ENCODE measurements at regions not wholly inside any gene's neighbourhood (a gene's known extent, or its start where the extent isn't known, plus 50 kb on each side); places are given as distances from the start of the nearest gene placed in this dataset.

DNA sequence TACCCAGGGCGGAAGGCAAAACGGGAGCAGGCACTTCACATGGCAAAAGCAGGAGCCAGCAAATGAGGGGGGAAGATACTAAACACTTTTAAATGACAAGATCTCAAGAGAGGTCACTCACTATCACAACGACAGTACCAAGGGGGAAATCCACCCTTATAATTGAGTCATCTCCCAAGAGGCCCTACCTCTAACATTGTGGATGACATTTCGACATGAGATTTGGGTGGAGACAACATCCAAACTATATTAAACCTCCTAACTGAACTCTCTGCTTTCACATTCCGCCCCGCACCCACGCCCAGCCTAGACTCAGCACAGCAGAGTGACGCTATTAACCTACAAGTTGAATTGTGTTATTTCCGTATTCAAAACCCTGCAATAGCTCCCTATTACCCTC, 76.7 kb upstream of the SCAF11 start:
- no TSS peak for BruUV-seq (replicated peaks)
- Histone ChIP-seq H2AFZ (replicated peaks; ENCODE audit: low read length, poor library complexity) (no peak overlapping the region), H2BK5ac (ENCODE audit: low read depth, low read length, poor library complexity, severe bottlenecking) (no peak overlapping the region)

More for the DNA sequence above, 76.7 kb upstream of the SCAF11 start:
- H3K27ac ChIP-seq (ENCODE audit: insufficient read depth, low read length) = no peak overlapping the region
- no peak overlapping the region for H3K56ac ChIP-seq (ENCODE audit: extremely low read depth, insufficient read depth, low read length)
- H2BK20ac ChIP-seq (ENCODE audit: low read depth, low read length) = no peak overlapping the region
- H3K4me1 ChIP-seq (ENCODE audit: control insufficient read depth, insufficient read depth, low read length) = peaks cover 2% of the 10 kb centered on the region; the same call in 1 of the 2 replicates
- no peaks in the 10 kb centered on the region for H3K79me1 ChIP-seq (ENCODE audit: low read depth in 1 of 2, low read length in 2 of 2)
- no peak overlapping the region for H3K14ac ChIP-seq (replicated peaks; ENCODE audit: low read depth, low read length)
- H3K9ac ChIP-seq (ENCODE audit: low read depth, low read length) = no peak overlapping the region
- H3K18ac ChIP-seq (ENCODE audit: low read depth, low read length) = no peak overlapping the region
- H3K9me1 ChIP-seq (ENCODE audit: insufficient read depth, low read length) = no peaks in the 10 kb centered on the region
- ATAC-seq (ENCODE audit: low read depth) (no peak), DNase-seq (no peak)
- H3K4me2 ChIP-seq (ENCODE audit: low read depth, low read length) = no peak overlapping the region
- H4K20me1 ChIP-seq (ENCODE audit: insufficient read depth, low read length) = no peaks in the 10 kb centered on the region
- no peak overlapping the region for H3K4ac ChIP-seq (ENCODE audit: low read depth, low read length)
- no peak overlapping the region for H4K8ac ChIP-seq (ENCODE audit: low read depth in 2 of 2, low read length in 2 of 2)
- TF ChIP-seq MXI1 (IDR thresholded peaks at IDR 0.05; ENCODE audit: borderline replicate concordance, low read depth, low read length) (no peak), CHD1 (IDR thresholded peaks at IDR 0.05; ENCODE audit: low read depth, low read length) (no peak), BHLHE40 (IDR thresholded peaks at IDR 0.05; ENCODE audit: low read depth, low read length) (no peak), NFE2L2 (IDR thresholded peaks at IDR 0.05; ENCODE audit: low read depth, low read length) (no peak), SMC3 (IDR thresholded peaks at IDR 0.05; ENCODE audit: low read depth, low read length) (no peak), FOS (IDR thresholded peaks at IDR 0.05; ENCODE audit: low read depth, low read length) (no peak), RFX5 (IDR thresholded peaks at IDR 0.05; ENCODE audit: low read depth, low read length) (no peak), RCOR1 (IDR thresholded peaks at IDR 0.05; ENCODE audit: insufficient replicate concordance, low read length) (no peak), CEBPB (IDR thresholded peaks at IDR 0.05; ENCODE audit: low read depth, low read length) (no peak), MAZ (IDR thresholded peaks at IDR 0.05; ENCODE audit: borderline replicate concordance, low read depth, low read length) (no peak), RAD21 (IDR thresholded peaks at IDR 0.05; ENCODE audit: low read length) (no peak), POLR2A (IDR thresholded peaks at IDR 0.05; ENCODE audit: low read depth, low read length) (no peak), MAFK (IDR thresholded peaks at IDR 0.05; ENCODE audit: low read depth, low read length) (no peak)
- TF ChIP-seq, protein P1, sequence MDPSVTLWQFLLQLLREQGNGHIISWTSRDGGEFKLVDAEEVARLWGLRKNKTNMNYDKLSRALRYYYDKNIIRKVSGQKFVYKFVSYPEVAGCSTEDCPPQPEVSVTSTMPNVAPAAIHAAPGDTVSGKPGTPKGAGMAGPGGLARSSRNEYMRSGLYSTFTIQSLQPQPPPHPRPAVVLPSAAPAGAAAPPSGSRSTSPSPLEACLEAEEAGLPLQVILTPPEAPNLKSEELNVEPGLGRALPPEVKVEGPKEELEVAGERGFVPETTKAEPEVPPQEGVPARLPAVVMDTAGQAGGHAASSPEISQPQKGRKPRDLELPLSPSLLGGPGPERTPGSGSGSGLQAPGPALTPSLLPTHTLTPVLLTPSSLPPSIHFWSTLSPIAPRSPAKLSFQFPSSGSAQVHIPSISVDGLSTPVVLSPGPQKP (IDR thresholded peaks at IDR 0.05; ENCODE audit: borderline replicate concordance, low read depth, low read length) = no peak
- TF ChIP-seq, protein P2, sequence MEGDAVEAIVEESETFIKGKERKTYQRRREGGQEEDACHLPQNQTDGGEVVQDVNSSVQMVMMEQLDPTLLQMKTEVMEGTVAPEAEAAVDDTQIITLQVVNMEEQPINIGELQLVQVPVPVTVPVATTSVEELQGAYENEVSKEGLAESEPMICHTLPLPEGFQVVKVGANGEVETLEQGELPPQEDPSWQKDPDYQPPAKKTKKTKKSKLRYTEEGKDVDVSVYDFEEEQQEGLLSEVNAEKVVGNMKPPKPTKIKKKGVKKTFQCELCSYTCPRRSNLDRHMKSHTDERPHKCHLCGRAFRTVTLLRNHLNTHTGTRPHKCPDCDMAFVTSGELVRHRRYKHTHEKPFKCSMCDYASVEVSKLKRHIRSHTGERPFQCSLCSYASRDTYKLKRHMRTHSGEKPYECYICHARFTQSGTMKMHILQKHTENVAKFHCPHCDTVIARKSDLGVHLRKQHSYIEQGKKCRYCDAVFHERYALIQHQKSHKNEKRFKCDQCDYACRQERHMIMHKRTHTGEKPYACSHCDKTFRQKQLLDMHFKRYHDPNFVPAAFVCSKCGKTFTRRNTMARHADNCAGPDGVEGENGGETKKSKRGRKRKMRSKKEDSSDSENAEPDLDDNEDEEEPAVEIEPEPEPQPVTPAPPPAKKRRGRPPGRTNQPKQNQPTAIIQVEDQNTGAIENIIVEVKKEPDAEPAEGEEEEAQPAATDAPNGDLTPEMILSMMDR (conservative IDR thresholded peaks at IDR 0.05; ENCODE audit: low read depth, low read length) = no peak
- TF ChIP-seq, protein P3, sequence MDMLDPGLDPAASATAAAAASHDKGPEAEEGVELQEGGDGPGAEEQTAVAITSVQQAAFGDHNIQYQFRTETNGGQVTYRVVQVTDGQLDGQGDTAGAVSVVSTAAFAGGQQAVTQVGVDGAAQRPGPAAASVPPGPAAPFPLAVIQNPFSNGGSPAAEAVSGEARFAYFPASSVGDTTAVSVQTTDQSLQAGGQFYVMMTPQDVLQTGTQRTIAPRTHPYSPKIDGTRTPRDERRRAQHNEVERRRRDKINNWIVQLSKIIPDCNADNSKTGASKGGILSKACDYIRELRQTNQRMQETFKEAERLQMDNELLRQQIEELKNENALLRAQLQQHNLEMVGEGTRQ (IDR thresholded peaks at IDR 0.05; ENCODE audit: low read depth, low read length) = no peak
- ChIA-PET POLR2A (ENCODE audit: unreplicated experiment) (no interaction called here), CTCF (interaction anchor here (0.6 kb wide), 1 partner anchor 284 kb away, joined by 3 read pairs; no protein-coding TSS in a partner anchor)
- dilution Hi-C loops (cut with HindIII; ENCODE audit: low sequenced_read_pairs, unreplicated experiment) = no loop called here
- no peak overlapping the region for H2BK15ac ChIP-seq (ENCODE audit: low read depth, low read length)
- 82% methylated on average over 5 of the region's 9 CpGs; no CpG with 5 or more reads in 1 of the 2 experiments for WGBS, 2 experiments (ENCODE audit: extremely low coverage in 2 of 2, insufficient read length in 1 of 2)
- no peak overlapping the region for H4K5ac ChIP-seq (ENCODE audit: low read depth, low read length)
- intact Hi-C loops (cut with micrococcal nuclease) = no loop called here
- no peaks in the 10 kb centered on the region for H3K36me3 ChIP-seq (ENCODE audit: control insufficient read depth, insufficient read depth, low read length)
- H3K27me3 ChIP-seq (ENCODE audit: control insufficient read depth, insufficient read depth, low read length) = peaks cover 4% of the 10 kb centered on the region
- no peak overlapping the region for H2AK5ac ChIP-seq (ENCODE audit: low read depth, low read length)
- in situ Hi-C loops (cut with MboI; ENCODE audit: low sequenced_read_pairs) = no loop called here
- H3K23ac ChIP-seq (ENCODE audit: low read depth, low read length) = no peak overlapping the region
- no peaks in the 10 kb centered on the region for H3K9me3 ChIP-seq (ENCODE audit: control insufficient read depth, insufficient read depth, low read length)
- H4K91ac ChIP-seq (ENCODE audit: insufficient read depth, low read depth, low read length) = no peak overlapping the region
- H2AK9ac ChIP-seq (replicated peaks; ENCODE audit: low read depth, low read length, poor library complexity) = no peak overlapping the region
- H2BK120ac ChIP-seq (ENCODE audit: low read depth, low read length) = no peak overlapping the region
- H3K4me3 ChIP-seq (ENCODE audit: insufficient read depth, low read depth, low read length) = no peak overlapping the region
